Colonic mucosa (tissue), 4 donors: ENCODE measurements at regions not wholly inside any gene's neighbourhood (a gene's known extent, or its start where the extent isn't known, plus 50 kb on each side); places are given as distances from the start of the nearest gene placed in this dataset.

Source experiments
- DNase-seq: peaks from one replicate; pipeline ENCODE4 v3.0.0-alpha.2; 2020
- H3K27ac ChIP-seq: fragments of 200-600 bp; one replicate; pipeline ENCODE4 v1.8.0; 2021
- H3K27me3 ChIP-seq: fragments of 200-600 bp; one replicate; pipeline ENCODE4 v1.8.0; 2021
- H3K36me3 ChIP-seq: fragments of 200-600 bp; one replicate; pipeline ENCODE4 v1.8.0; 2021
- H3K4me1 ChIP-seq: fragments of 200-600 bp; one replicate; pipeline ENCODE4 v1.8.0; 2021; ENCODE audit warnings: mild to moderate bottlenecking
- H3K4me3 ChIP-seq: fragments of 200-600 bp; one replicate; pipeline ENCODE4 v1.8.0; 2021
- H3K9ac ChIP-seq, 2 donors: one replicate each; pipeline ENCODE4 v1.7.0; 2013; ENCODE audit warnings: control low read depth in 2 of 2, low read depth in 2 of 2, low read length in 2 of 2
- H3K9me3 ChIP-seq: fragments of 200-600 bp; one replicate; pipeline ENCODE4 v1.8.0; 2021
- CTCF ChIP-seq: fragments of 200-600 bp; IDR thresholded peaks from one replicate; pipeline ENCODE4 v1.8.0; 2022; ENCODE audit warnings: antibody characterized with exemption, mild to moderate bottlenecking
- intact Hi-C: fragments of 100-400 bp; cut with DNase I; formaldehyde crosslinking; loops from one replicate; pipeline ENCODE4 v1.14.1; 2022
- donor health status: healthy.
- donor health status: DM: no; HTN: no; CAD: no.
- donor health status: DM: no; HTN: no; CAD: no.

- no peak overlapping the region for H3K9ac ChIP-seq
- DNase-seq, result no peak
- no peak overlapping the region for H3K27ac ChIP-seq
- intact Hi-C loops, result loop anchor here (5.0 kb wide), 1 partner anchor 56 kb away; no protein-coding TSS in a partner anchor
- no peak for TF ChIP-seq CTCF
- H3K9me3 ChIP-seq, result no peaks in the 10 kb centered on the region
- H3K27me3 ChIP-seq, result no peaks in the 10 kb centered on the region
- H3K36me3 ChIP-seq, result no peaks in the 10 kb centered on the region
- H3K4me3 ChIP-seq, result no peak overlapping the region
- no peaks in the 10 kb centered on the region for H3K4me1 ChIP-seq
Measured at GRCh38 chr9:110028271-110028670, 179.7 kb downstream of the C9orf152 start.

GRCh38 chr9:110028676-110029075 is 179.3 kb downstream of the C9orf152 start:
- intact Hi-C loops, result loop anchor here (5.0 kb wide), 1 partner anchor 56 kb away; no protein-coding TSS in a partner anchor
- no peak for TF ChIP-seq CTCF
- Histone ChIP-seq H3K9ac (no peak overlapping the region), H3K27me3 (no peaks in the 10 kb centered on the region), H3K27ac (no peak overlapping the region), H3K9me3 (no peaks in the 10 kb centered on the region), H3K4me3 (no peak overlapping the region), H3K36me3 (no peaks in the 10 kb centered on the region), H3K4me1 (no peaks in the 10 kb centered on the region)
- no peak for DNase-seq

- Histone ChIP-seq H3K27me3 (no peaks in the 10 kb centered on the region), H3K36me3 (no peaks in the 10 kb centered on the region), H3K9me3 (no peaks in the 10 kb centered on the region), H3K9ac (no peak overlapping the region), H3K4me1 (no peaks in the 10 kb centered on the region), H3K27ac (no peak overlapping the region), H3K4me3 (no peak overlapping the region)
- no peak for DNase-seq
- intact Hi-C loops, result loop anchor here (5.0 kb wide), 1 partner anchor 57 kb away; no protein-coding TSS in a partner anchor
- no peak for TF ChIP-seq CTCF
Measured at GRCh38 chr9:110029429-110029955, 178.5 kb downstream of the C9orf152 start.

- no peak overlapping the region for H3K9ac ChIP-seq
- H3K27ac ChIP-seq, result no peak overlapping the region
- no peak for DNase-seq
- intact Hi-C loops, result loop anchor here (5.0 kb wide), 1 partner anchor 58 kb away; no protein-coding TSS in a partner anchor
- H3K4me1 ChIP-seq, result no peaks in the 10 kb centered on the region
- no peaks in the 10 kb centered on the region for H3K36me3 ChIP-seq
- no peaks in the 10 kb centered on the region for H3K9me3 ChIP-seq
- no peak overlapping the region for H3K4me3 ChIP-seq
- H3K27me3 ChIP-seq, result no peaks in the 10 kb centered on the region
- TF ChIP-seq CTCF, result no peak
Measured at GRCh38 chr9:110029956-110030480, 177.9 kb downstream of the C9orf152 start.

GRCh38 chr9:110030632-110031031 is 177.3 kb downstream of the C9orf152 start:
- no peak overlapping the region for H3K9ac ChIP-seq
- no peak for TF ChIP-seq CTCF
- no peaks in the 10 kb centered on the region for H3K4me1 ChIP-seq
- intact Hi-C loops, result no loop called here
- no peak for DNase-seq
- no peak overlapping the region for H3K4me3 ChIP-seq
- no peaks in the 10 kb centered on the region for H3K9me3 ChIP-seq
- no peaks in the 10 kb centered on the region for H3K36me3 ChIP-seq
- no peaks in the 10 kb centered on the region for H3K27me3 ChIP-seq
- H3K27ac ChIP-seq, result no peak overlapping the region
